Stimulated activated CD4-positive, alpha-beta T cell treated with anti-CD3 and anti-CD28 coated beads, TNF-alpha, amount 100 ng/mL, for 4 hours (primary cell): ENCODE measurements at regions not wholly inside any gene's neighbourhood (a gene's known extent, or its start where the extent isn't known, plus 50 kb on each side); places are given as distances from the start of the nearest gene placed in this dataset.

ENCODE experiments used
- DNase-seq, 3 experiments: peaks; one replicate each; pipeline ENCODE4 v3.0.0-alpha.2; 2020; ENCODE audit warnings: low read depth in 3 of 3

DNA sequence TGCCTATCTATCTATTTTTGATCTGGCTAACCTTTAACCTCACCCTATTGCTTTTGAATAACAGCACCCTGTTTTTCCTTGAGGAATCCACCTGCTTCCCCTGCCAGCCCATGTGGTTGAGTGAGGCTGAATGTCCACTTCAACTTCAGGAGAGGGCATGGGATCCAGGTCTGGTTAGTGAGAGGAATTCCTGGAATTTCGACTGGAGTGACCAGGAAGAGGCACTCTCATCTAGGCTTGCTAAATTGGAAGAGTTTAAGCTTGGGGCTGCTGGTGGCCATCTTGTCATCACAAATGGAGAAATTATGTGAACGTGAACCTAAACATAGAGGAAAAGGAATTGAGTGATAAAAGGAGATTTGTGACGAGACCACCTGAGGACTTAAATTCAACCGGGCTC is 322.1 kb downstream of the OSTF1 start:
- DNase-seq: no peak

DNA sequence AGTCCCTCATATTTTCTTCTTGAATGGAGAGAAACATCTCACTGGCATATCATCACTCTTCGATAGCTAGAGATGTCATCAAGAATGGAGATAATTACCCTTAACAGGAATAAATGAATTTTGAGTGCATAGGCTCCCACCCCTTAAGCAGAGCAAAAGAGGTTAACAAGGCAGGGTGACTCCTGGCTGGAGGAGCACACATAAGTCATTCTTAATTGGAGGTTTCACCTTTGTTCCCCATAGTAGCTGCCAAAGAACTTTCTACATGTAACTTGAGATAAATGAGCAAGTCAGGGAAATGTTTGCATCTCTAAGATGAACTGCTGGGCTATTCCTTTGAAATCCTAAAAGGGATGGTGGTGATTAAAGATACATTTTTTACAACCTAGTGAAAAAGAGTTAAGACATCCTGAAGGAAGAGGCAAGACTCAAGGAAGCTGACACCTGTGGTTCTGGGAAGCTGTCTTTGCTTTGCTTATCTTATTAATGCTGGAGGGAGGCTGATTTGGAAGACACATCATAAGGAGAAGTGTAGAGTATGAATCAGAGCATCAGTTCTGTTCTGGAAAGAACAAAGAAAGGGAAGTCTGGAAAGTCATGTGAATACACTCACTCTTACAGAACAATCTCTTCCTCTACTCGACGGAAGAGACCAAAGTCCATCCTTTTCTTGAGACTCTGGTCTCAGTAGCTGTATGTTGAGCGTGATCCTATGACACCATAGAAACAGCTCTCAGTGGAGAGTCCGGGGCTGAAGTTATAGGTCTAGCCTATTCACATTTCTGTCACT is 326.3 kb downstream of the OSTF1 start:
- DNase-seq: no peak

DNA sequence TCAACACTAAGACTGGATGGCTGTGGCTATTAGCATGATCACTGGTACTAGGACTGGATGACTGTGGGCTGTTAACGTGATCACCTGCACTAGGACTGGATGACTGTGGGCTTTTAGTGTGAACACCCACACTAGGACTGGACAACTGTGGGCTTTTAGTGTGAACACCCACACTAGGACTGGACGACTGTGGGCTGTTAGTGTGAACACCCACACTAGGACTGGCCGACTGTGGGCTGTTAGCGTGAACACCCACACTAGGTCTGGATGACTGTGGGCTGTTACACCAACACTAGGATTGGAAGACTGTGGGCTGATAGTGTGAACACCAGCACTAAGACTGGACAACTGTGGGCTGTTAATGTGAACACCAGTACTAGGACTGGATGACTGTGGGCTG is 329.2 kb downstream of the OSTF1 start:
- DNase-seq: no peak

DNA sequence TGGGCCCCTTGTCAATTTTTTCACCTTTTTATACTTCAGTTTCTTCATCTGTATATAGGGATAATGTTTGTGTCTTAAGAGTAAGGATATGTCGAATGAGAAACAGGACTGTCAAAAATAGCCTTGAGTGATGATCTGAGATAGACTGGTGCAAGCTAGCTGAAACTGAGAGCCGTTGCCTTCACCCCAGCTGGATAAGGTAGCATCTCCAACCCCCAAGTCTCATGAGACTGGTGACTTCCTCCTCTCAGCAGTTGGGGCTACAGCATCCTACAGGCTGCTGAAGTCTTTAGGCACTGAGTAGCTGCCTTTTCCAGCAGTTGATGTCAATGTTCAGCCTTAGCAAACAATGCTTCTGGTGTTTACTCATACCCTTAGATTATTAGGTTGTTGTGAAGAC is 330.2 kb downstream of the OSTF1 start:
- no peak for DNase-seq

DNA sequence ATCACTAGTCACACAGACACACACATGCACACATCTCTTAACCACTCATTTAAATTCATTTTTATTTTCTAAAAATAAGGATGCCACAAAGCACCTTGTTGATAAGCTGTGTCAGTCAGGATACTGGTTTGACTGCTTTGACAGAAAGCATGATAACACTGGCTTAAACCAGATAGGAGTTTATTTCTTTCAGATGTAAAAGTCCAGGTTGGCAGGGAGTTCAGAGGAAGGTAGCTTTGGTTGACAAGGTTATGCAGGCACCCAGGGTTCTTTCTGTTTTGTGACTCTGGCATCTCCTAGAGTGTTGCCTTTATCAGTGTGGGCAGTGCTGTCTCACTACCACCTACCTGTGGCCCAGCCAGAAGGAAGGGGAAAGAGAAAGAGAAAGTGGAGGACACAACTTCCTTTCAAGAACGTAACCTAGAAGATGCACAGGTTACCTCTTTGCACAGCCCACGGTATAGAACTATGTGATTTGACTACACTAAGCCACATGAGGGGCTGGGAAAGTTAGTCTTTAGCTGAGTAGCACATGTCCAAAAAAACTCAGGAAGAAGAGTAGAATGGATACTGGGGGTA is 334.7 kb downstream of the OSTF1 start:
- DNase-seq: no peak

DNA sequence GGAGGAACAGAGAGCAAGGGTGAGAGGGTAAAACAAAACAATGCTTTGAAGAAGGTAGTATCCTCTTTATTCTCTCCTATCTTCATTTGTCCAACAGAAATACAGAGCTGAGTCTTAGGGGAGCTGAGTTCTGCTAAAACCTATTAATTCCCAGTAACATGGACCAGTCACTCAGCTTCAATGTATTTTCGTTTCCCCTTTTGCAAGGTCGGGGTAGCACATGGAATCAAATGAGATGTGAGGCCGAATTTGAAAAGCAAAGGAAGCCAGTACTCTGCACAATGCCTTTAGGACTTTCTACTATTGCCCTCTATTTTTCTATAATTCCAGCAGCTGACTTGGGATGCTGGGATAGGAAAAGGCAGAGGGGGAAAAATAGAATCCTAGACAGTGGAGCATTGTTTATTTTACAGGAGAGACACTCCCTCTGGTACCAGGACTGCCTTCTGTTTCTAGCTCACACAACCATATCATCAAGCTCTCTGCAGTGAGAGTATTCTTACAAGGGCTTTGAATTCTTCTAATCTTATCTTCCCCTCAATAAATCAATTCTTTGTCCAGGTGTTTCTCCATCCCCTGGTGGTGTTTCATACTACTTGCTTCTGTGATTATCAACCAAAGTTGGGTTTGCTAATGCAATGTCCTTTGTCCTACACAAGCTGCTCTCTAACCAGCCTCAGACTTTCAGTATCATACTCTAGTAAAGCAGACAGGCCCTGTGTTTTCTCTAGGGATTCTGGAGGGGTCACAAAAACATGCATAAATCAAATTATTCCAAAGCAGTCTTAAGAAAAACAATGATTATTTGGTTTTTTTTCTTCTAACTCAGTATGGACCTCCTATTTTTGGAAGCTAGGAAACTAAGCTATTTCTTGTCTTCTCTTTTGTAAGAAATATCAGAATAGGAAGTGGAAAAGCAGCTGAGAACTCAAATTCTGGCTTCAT is 341.5 kb downstream of the OSTF1 start:
- DNase-seq: no peak

DNA sequence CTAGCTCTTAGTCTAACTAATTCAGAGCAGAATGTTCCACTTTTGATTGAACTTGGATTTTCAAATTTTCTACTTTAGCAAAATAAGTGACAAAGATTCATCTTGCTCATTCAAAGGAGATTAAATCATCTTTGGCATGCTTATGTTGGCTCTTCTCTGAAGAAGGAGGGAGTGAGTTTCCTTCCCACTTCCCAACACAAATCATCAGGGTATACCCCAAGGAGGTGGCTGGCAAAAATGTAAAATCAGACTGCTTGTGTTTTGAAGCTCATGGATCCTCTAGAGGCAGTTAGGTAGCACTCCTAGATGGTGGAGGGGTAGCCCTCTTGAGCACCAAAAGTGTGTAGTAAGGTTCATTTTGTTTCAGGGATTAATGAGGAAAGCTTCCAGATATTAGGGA is 343.1 kb downstream of the OSTF1 start:
- no peak for DNase-seq

DNA sequence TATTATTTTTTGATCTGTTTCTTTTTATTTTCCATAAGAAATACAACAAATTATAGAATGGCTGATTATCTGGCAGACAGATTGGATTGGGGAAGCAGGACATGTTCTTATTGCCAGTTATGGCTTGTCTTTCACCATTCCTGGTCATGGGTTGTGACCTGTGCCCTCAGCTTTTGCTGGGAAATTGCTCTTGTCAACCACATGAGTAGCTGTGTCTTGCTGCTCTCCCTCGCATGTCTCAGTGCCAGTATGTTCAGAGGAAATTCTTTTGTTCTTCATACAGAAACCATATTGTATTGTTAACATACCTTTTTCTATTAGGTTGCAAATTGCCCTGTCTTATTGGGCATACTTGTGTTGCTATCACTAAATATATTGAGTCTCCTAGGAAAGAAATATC is 344.1 kb downstream of the OSTF1 start:
- no peak for DNase-seq

DNA sequence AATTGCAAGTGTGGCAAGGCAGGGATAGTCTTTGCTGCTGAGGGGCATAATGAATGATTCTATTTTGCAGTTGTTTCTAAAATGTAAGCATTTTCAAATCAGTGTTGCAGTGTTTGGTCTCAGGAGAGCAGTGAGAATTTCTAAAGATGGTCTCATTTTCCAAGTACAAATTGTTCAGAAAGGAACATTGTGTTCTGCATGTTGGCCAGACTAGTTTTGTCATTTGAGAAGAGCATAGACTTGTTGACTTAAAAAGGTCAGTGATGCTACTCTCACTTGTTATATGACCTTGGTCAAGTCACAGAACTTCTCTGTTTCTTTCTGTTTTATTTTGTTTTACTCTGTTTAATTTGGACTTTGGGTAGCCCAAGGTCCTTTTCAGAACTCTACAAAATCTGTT is 344.6 kb downstream of the OSTF1 start:
- DNase-seq: no peak

DNA sequence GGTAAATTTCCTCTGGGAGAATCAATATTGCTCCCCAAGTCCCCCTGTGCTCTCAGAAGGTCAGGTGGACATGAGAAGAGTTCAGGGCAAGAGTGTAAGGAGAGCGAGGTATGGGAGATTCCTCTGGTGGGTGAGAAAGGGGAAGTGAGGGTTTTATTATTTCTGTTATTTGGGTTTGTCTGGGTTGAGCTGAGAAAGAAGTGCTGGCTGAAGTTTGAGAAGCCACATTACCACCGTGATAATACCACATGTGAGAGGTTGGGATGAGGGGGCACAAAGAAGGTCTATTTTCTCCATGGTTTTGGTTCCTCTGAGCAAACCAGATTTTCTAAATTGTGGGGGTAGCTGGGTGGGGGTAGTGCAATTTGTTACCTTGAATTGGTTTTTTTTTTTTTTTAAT is 350.4 kb downstream of the OSTF1 start:
- DNase-seq: no peak

DNA sequence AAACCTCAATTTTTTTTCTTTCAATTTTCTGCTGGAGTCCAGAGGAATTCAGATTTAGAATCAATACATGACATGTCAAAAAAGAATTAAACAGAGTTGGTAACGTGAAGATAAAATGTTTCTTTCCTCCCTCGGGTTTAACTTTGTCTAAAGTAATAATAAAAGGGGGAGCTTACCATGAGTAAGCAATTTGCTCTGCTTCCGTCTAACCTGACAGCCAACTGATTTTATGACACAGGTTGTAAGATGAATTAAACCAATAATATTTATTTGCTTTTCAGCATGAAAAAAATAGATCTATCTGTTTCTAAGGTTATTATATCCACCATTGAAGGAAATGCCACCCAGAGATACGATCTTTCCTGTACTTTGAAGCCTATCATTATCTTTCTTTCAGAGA is 352.6 kb downstream of the OSTF1 start:
- DNase-seq: no peak

DNA sequence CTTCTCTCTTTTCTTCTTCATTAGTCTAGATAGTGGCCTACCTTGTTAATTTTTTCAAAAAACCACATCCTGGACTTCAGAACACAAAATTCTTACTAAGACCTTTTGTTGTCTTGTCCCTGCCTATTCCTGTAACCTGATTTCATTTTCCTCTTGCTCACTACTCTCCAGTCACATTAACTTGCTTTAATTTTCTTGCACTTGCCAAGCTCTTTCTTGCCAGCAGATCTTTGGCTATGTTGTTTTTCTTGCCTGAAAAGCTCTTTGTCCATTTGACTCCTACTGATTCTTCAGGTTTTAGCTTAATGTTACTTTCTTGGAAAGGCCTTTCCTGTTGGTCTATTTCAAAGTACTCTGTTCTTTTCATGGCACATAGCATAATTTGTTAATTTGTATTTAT is 356.8 kb downstream of the OSTF1 start:
- DNase-seq: no peak

DNA sequence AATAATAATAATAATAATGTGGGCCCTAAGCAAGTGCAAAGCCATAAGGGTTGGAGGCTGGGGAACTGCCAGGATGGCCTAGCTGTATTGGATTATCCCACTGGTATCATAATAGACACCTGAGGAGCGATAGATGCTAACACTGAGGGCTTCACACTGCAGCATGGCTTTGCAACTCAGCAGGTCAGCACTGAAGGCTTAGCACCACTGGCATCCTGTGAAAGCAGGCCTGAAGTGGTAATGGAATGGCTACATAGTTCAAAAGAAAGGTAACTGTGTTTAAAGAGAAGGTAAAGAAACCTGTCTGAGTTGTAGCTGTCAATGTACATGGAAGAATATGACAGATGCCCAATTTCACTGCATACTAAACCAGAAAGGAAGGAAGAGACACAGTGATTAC is 359.0 kb downstream of the OSTF1 start:
- no peak for DNase-seq

DNA sequence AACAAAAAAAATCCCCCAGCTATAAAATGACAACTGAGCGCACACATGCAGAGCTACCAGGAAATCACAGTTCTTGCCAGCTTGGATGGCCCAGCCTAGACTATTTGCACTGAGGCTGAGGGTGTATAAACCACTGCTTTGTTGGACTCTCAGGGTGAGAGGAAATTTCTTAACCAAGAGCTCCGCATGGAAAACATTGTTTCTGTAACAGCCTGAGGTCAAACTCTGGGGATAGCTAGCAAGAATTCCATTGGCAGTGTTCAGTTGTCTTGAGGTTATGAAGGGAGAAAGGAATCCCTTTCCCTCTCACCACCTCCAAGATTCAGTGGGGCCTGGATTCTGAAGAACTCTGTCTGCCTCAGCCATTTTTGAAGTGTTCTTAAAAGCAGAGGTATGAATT is 360.0 kb downstream of the OSTF1 start:
- no peak for DNase-seq

DNA sequence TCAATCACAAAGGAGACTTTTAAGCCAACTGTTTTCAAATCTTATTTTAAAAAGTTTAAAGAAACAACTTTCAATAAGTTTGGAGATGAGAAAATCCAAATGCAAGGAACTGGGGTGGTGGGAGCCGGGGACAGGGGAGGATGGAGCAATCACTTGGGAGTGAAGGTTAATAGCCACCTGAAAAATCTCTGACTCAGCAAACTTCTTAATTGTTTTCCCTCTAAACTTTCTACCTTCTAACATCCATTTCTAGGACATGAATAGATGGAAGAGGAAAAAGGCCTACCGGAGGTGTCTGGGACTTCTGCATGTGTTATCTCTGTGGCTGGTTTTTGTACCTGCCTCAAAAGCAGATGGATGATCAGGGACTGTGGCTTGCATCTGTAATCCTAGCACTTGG is 360.6 kb downstream of the OSTF1 start:
- DNase-seq: no peak

DNA sequence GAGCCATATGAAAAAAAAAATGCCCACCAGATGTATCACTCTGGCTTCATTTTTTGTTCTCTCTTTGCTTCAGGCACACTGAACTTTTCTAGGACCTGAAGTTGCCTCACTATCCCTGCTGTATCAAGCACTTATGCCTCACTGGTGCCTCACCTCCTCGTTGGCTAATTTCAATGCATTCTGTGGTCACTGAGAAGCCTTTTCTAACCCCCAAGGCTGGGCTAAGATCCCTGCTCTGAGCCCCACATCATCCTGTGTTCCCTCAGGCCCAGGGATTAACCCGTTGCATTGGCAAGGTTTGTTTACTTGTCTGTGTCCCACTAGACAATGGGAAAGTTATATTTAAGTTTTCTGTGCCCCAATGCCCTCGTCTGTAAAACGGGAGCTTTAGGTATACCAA is 362.7 kb downstream of the OSTF1 start:
- no peak for DNase-seq

DNA sequence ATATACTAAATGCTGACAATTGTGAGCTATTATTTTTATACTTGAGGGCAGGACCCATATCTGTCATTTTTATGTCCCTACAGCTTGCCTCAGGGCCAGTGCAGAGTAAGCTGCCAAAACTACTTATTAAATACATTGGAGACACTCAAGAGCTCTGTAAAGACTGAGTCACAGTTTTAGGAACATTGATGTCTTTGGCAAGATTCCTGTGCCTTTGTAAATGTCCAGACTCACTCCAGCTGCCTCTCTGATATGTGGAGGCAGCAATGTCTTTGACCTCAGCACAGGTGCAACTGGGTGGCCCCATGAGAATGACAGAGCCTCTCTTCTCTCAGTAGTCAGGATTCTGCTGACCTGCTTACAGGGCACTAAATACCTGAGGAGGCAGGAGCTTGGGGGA is 363.2 kb downstream of the OSTF1 start:
- DNase-seq: no peak

DNA sequence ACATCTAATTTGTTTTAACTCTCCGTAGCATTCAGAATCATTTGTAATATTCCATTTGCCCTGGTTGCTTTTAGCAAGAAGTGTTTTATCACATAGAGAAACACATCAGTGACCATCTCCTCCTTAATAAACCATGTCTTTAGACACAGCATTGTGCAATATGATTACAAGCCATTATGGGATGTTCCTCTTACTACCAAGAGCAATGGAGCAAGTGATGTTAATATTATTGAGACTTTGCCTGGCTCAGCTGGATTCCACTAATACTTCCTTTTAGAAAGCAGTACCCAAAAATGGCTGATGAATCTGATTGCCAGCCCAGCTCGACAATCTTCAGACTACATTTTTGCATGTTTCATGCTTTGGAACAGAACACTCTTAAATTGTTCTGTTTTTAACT is 364.2 kb downstream of the OSTF1 start:
- DNase-seq: no peak

DNA sequence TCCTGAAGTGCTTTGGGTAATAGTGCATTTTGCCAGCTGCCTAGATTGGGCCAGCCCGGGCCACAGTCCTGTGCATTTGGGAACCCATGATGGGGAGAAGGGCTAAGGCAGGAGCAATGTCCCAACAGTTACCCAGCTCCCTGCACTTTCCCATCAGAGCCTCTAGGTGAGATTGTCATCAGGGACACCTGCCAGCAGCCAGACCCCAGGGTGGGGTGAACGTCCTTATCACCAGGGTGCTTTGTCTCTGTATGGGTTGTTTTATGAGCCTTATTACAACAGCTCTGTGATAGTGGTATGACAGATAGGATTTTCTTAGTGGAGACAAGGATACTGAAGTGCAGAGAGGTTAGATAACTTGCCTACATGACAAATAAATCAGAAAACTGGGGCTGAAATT is 365.7 kb downstream of the OSTF1 start:
- no peak for DNase-seq

DNA sequence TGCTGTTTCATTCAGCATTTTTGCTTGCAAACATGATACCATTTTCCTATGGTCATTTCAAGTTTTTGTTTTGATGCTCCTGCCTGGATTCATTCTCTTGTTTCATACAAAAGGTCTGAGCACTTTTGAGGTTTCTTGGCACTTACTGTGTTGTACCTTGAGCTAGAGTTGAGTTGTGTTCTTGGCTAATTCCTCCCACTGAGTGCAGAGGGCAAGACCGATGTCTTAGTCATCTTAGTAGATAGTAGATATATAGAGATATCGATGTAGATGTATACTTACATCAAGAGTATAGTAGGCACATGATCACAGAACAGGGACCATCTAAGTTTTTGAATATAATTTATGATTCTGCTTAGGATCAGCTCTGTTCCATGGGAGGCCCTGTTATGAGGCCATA is 366.6 kb downstream of the OSTF1 start:
- no peak for DNase-seq

DNA sequence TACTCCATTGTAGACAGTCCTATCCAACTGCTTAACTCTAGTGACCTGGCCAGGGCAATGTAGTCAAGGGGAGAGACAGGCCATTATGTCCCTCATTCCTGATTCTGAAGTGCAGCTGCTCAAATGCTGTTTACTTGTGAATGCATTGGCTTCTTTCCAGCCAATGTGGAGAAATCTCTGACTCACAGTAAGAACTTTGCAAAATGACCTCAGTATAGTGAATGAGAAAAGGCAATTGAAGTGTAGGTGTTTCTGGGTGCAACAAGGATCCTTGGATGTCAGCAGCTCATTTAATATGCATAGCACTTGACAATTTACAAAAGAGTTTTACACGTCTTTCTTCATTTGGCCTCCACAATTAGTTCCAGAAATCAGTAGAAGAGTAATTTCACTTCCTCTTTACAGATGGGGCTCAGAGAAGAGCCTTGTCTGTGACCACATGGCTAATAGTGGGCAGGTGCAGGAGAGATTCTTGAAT is 367.2 kb downstream of the OSTF1 start:
- no peak for DNase-seq

DNA sequence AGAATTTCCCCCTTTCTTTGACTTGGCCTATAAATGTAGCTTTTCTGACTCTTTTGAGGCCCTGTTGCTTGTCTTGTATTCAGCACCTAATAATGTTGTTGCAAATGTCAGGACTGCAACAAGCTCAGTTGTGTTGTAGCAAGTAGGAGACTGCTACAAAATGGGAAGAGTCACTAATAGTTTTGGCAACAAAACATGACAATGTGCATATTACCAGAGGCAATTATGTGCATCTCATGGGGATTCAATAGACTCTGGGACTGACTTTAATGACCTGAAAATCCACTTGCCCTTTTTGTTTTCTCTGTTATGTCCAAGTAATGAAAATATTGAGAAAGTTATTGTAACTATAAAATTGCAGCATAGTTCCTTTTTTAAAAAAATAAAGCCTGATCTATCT is 368.4 kb downstream of the OSTF1 start:
- DNase-seq: no peak
